Liver (tissue), 8 donors: ENCODE measurements at regions not wholly inside any gene's neighbourhood (a gene's known extent, or its start where the extent isn't known, plus 50 kb on each side); places are given as distances from the start of the nearest gene placed in this dataset.

Experiments
- DNase-seq: peaks from one replicate; pipeline ENCODE4 v3.0.0-alpha.2; 2017; ENCODE audit warnings: low spot score
- H3K27ac ChIP-seq, 2 donors: one replicate each; pipeline ENCODE4 v1.7.0; 2013; ENCODE audit warnings: inconsistent platforms in 2 of 2, low read length in 2 of 2, control low read depth in 1 of 2, low read depth in 1 of 2, mild to moderate bottlenecking in 1 of 2
- H3K27me3 ChIP-seq, 4 donors: one replicate each; pipeline versions ENCODE4 v1.6.1 to v1.7.0; 2013; ENCODE audit warnings: low read length in 3 of 4, inconsistent platforms in 1 of 4, mild to moderate bottlenecking in 1 of 4, moderate library complexity in 1 of 4; ENCODE audit not compliant: control insufficient read depth in 4 of 4, insufficient read depth in 4 of 4
- H3K36me3 ChIP-seq, 4 donors: one replicate each; pipeline versions ENCODE4 v1.6.1 to v1.7.0; 2013; ENCODE audit warnings: low read length in 3 of 4, mild to moderate bottlenecking in 3 of 4, low read depth in 1 of 4, moderate library complexity in 1 of 4; ENCODE audit not compliant: control insufficient read depth in 4 of 4, insufficient read depth in 3 of 4
- H3K4me1 ChIP-seq, 4 donors: one replicate each; pipeline versions ENCODE4 v1.6.1 to v1.7.0; 2013; ENCODE audit warnings: low read length in 3 of 4, mild to moderate bottlenecking in 3 of 4, moderate library complexity in 1 of 4; ENCODE audit not compliant: control insufficient read depth in 4 of 4, insufficient read depth in 4 of 4
- H3K4me3 ChIP-seq, 3 donors: one replicate each; pipeline versions ENCODE4 v1.6.1 to v1.7.0; 2013; ENCODE audit warnings: low read length in 3 of 3, control low read depth in 1 of 3, low read depth in 1 of 3, mild to moderate bottlenecking in 1 of 3
- H3K9ac ChIP-seq, 2 donors: one replicate each; pipeline ENCODE4 v1.7.0; 2013; ENCODE audit warnings: low read length in 2 of 2, mild to moderate bottlenecking in 2 of 2, moderate library complexity in 2 of 2, control low read depth in 1 of 2, low read depth in 1 of 2
- H3K9me3 ChIP-seq, 4 donors: one replicate each; pipeline versions ENCODE4 v1.6.1 to v1.7.0; 2013; ENCODE audit warnings: low read length in 3 of 4; ENCODE audit not compliant: control insufficient read depth in 4 of 4
- ATF3 ChIP-seq: IDR thresholded peaks from 2 replicates; pipeline ENCODE4 v1.6.1; 2016; ENCODE audit warnings: antibody characterized with exemption
- CTCF ChIP-seq: fragments of 150-350 bp; IDR thresholded peaks from 2 replicates; pipeline ENCODE4 v1.5.1; 2017; ENCODE audit warnings: improper control_type of control experiment, low read depth, low read length; ENCODE audit not compliant: missing input control
- EGR1 ChIP-seq, 2 donors: IDR thresholded peaks; 2 replicates each; pipeline ENCODE4 v1.6.1; 2016 to 2018; ENCODE audit warnings: antibody characterized with exemption in 2 of 2, low read depth in 2 of 2
- FOXA1 ChIP-seq: IDR thresholded peaks from 2 replicates; pipeline ENCODE4 v1.6.1; 2016; ENCODE audit warnings: antibody characterized with exemption
- GABPA ChIP-seq, 2 donors: IDR thresholded peaks in 1 of 2; conservative IDR thresholded peaks in 1 of 2; 2 replicates each; pipeline ENCODE4 v1.6.1; 2016; ENCODE audit warnings: antibody characterized with exemption in 2 of 2, mild to moderate bottlenecking in 1 of 2, moderate library complexity in 1 of 2
- HNF4G ChIP-seq: IDR thresholded peaks from 2 replicates; pipeline ENCODE4 v1.6.1; 2016; ENCODE audit warnings: antibody characterized with exemption
- JUND ChIP-seq, 2 donors: IDR thresholded peaks; 2 replicates each; pipeline ENCODE4 v1.6.1; 2016; ENCODE audit warnings: antibody characterized with exemption in 2 of 2
- MAX ChIP-seq: IDR thresholded peaks from 2 replicates; pipeline ENCODE4 v1.6.1; 2016; ENCODE audit warnings: antibody characterized with exemption
- NR2F2 ChIP-seq: IDR thresholded peaks from 2 replicates; pipeline ENCODE4 v1.6.1; 2016; ENCODE audit warnings: antibody characterized with exemption
- RAD21 ChIP-seq, 2 donors: IDR thresholded peaks; 2 replicates each; pipeline ENCODE4 v1.6.1; 2016; ENCODE audit warnings: antibody characterized with exemption in 2 of 2, mild to moderate bottlenecking in 2 of 2
- RXRA ChIP-seq, 2 donors: IDR thresholded peaks; 2 replicates each; pipeline ENCODE4 v1.6.1; 2017 to 2018; ENCODE audit warnings: antibody characterized with exemption in 2 of 2, mild to moderate bottlenecking in 1 of 2
- SP1 ChIP-seq: IDR thresholded peaks from 2 replicates; pipeline ENCODE4 v1.6.1; 2018; ENCODE audit warnings: antibody characterized with exemption, mild to moderate bottlenecking
- TAF1 ChIP-seq: conservative IDR thresholded peaks from 2 replicates; pipeline ENCODE4 v1.6.1; 2016; ENCODE audit warnings: antibody characterized with exemption, mild to moderate bottlenecking
- YY1 ChIP-seq: IDR thresholded peaks from 2 replicates; pipeline ENCODE4 v1.6.1; 2016; ENCODE audit warnings: antibody characterized with exemption, mild to moderate bottlenecking
- WGBS: extraction: QIAGEN DNeasy Blood & Tissue Kit; methylation state at CpG from one replicate; pipeline ENCODE4 v1.1.7; 2013; 5-methylcytosine and 5-hydroxymethylcytosine counted together
- TF ChIP-seq, protein P1 (sequence below): IDR thresholded peaks from 2 replicates; pipeline ENCODE4 v1.6.1; 2016; ENCODE audit warnings: antibody characterized with exemption
- TF ChIP-seq, protein P2 (sequence below): IDR thresholded peaks from 2 replicates; pipeline ENCODE4 v1.6.1; 2016; ENCODE audit warnings: antibody characterized with exemption, mild to moderate bottlenecking
- donor health status: healthy.
- donor health status: healthy.
- donor health status: healthy.
- donor health status: healthy.
- donor health status: healthy.

- no peak overlapping the region for H3K27ac ChIP-seq
- 89% methylated on average over 12 of the region's 12 CpGs for WGBS
- H3K27me3 ChIP-seq: no peaks in the 10 kb centered on the region
- H3K36me3 ChIP-seq: no peaks in the 10 kb centered on the region
- H3K9me3 ChIP-seq: no peaks in the 10 kb centered on the region
- no peak overlapping the region for H3K4me3 ChIP-seq
- TF ChIP-seq TAF1: no peak
- TF ChIP-seq GABPA (IDR thresholded peaks at IDR 0.05 in 1 of 2, conservative IDR thresholded peaks at IDR 0.05 in 1 of 2): no peak
- no peak for TF ChIP-seq SP1
- no peak for TF ChIP-seq EGR1 (IDR thresholded peaks at IDR 0.05; ENCODE audit: low read depth in 2 of 2)
- no peak for TF ChIP-seq NR2F2
- no peak for TF ChIP-seq HNF4G
- no peak for TF ChIP-seq JUND (IDR thresholded peaks at IDR 0.05)
- TF ChIP-seq, protein P1, sequence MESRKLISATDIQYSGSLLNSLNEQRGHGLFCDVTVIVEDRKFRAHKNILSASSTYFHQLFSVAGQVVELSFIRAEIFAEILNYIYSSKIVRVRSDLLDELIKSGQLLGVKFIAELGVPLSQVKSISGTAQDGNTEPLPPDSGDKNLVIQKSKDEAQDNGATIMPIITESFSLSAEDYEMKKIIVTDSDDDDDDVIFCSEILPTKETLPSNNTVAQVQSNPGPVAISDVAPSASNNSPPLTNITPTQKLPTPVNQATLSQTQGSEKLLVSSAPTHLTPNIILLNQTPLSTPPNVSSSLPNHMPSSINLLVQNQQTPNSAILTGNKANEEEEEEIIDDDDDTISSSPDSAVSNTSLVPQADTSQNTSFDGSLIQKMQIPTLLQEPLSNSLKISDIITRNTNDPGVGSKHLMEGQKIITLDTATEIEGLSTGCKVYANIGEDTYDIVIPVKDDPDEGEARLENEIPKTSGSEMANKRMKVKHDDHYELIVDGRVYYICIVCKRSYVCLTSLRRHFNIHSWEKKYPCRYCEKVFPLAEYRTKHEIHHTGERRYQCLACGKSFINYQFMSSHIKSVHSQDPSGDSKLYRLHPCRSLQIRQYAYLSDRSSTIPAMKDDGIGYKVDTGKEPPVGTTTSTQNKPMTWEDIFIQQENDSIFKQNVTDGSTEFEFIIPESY: no peak
- TF ChIP-seq ATF3: no peak
- no peak for TF ChIP-seq CTCF
- TF ChIP-seq RAD21 (IDR thresholded peaks at IDR 0.05): no peak
- TF ChIP-seq FOXA1: no peak
- TF ChIP-seq YY1: no peak
- TF ChIP-seq, protein P2, sequence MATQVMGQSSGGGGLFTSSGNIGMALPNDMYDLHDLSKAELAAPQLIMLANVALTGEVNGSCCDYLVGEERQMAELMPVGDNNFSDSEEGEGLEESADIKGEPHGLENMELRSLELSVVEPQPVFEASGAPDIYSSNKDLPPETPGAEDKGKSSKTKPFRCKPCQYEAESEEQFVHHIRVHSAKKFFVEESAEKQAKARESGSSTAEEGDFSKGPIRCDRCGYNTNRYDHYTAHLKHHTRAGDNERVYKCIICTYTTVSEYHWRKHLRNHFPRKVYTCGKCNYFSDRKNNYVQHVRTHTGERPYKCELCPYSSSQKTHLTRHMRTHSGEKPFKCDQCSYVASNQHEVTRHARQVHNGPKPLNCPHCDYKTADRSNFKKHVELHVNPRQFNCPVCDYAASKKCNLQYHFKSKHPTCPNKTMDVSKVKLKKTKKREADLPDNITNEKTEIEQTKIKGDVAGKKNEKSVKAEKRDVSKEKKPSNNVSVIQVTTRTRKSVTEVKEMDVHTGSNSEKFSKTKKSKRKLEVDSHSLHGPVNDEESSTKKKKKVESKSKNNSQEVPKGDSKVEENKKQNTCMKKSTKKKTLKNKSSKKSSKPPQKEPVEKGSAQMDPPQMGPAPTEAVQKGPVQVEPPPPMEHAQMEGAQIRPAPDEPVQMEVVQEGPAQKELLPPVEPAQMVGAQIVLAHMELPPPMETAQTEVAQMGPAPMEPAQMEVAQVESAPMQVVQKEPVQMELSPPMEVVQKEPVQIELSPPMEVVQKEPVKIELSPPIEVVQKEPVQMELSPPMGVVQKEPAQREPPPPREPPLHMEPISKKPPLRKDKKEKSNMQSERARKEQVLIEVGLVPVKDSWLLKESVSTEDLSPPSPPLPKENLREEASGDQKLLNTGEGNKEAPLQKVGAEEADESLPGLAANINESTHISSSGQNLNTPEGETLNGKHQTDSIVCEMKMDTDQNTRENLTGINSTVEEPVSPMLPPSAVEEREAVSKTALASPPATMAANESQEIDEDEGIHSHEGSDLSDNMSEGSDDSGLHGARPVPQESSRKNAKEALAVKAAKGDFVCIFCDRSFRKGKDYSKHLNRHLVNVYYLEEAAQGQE: no peak
- TF ChIP-seq MAX: no peak
- TF ChIP-seq RXRA (IDR thresholded peaks at IDR 0.05): no peak
- H3K9ac ChIP-seq: no peak overlapping the region
- no peak for DNase-seq
- peaks cover 8 to 36% (median 28%) of the 10 kb centered on the region in 4 donors for H3K4me1 ChIP-seq
Observed at GRCh38 chr11:19558189-19558986, 154.2 kb upstream of the NAV2 start.
